ENCODE measurements at regions not wholly inside any gene's neighbourhood (a gene's known extent, or its start where the extent isn't known, plus 50 kb on each side); places are given as distances from the start of the nearest gene placed in this dataset.

- peak; percentile 61 for DNase-seq (ENCODE audit: low read depth, low spot score)
- Histone ChIP-seq H3K4me1 (ENCODE audit: control insufficient read depth, extremely low read depth, insufficient read depth, low read length) (peaks cover 4% of the 10 kb centered on the region), H3K36me3 (ENCODE audit: control insufficient read depth in 2 of 2, extremely low read depth in 1 of 2, insufficient read depth in 2 of 2, low read length in 2 of 2) (no peaks in the 10 kb centered on the region), H3K27ac (ENCODE audit: insufficient read depth, low read depth, low read length) (no peak overlapping the region), H3K79me2 (ENCODE audit: control insufficient read depth, insufficient read depth, low read length) (no peaks in the 10 kb centered on the region), H2AFZ (ENCODE audit: low read depth, low read length) (no peak overlapping the region), H3K9me1 (replicated peaks; ENCODE audit: control insufficient read depth, extremely low read depth, insufficient read depth, low read length) (peaks cover 2% of the 10 kb centered on the region), H3K4me2 (ENCODE audit: insufficient read depth, low read length) (peak overlapping the region; percentile 22), H4K20me1 (replicated peaks; ENCODE audit: control insufficient read depth, extremely low read depth, insufficient read depth, low read length) (no peaks in the 10 kb centered on the region), H3K9me3 (replicated peaks; ENCODE audit: control insufficient read depth, insufficient read depth, low read length) (no peaks in the 10 kb centered on the region), H3K27me3 (ENCODE audit: control insufficient read depth in 2 of 2, insufficient read depth in 2 of 2, low read length in 2 of 2) (no peaks in the 10 kb centered on the region), H3K4me3 (replicated peaks in 1 of 3; ENCODE audit: insufficient read depth in 1 of 3, low read depth in 1 of 3, low read length in 3 of 3) (no peak overlapping the region), H3K9ac (replicated peaks; ENCODE audit: extremely low read depth, insufficient read depth, low read length) (no peak overlapping the region)
- ChIA-PET POLR2A (no interaction called here), CTCF (no interaction called here)
- FAIRE-seq, result peak; percentile 76
- intact Hi-C loops (cut with micrococcal nuclease), result loop anchor here (2.0 to 10.0 kb wide), 3 partner anchors 332 to 775 kb away; no protein-coding TSS in a partner anchor
- dilution Hi-C loops (cut with MboI; ENCODE audit: extremely low pct_ligation_motif_present, low sequenced_read_pairs), result no loop called here
- no TSS peak for BruUV-seq (replicated peaks)
- no peak for TF ChIP-seq GATA2 (IDR thresholded peaks at IDR 0.05; ENCODE audit: insufficient read depth, insufficient read length, low read depth, low read length)
- TF ChIP-seq MAX (IDR thresholded peaks at IDR 0.05; ENCODE audit: insufficient read depth, insufficient read length), result no peak
- TF ChIP-seq FOS (IDR thresholded peaks at IDR 0.05; ENCODE audit: borderline replicate concordance, insufficient read depth, low read length), result peak; percentile 67
- peak; percentile 57 for TF ChIP-seq JUN (IDR thresholded peaks at IDR 0.05; ENCODE audit: borderline replicate concordance, insufficient read depth, insufficient read length, low read depth)
- no peak for TF ChIP-seq EZH2 (IDR thresholded peaks at IDR 0.05; ENCODE audit: borderline replicate concordance, low read depth, low read length, severe bottlenecking)
- no peak for TF ChIP-seq CTCF (IDR thresholded peaks at IDR 0.05; ENCODE audit: extremely low read depth in 1 of 2, insufficient read depth in 1 of 2, low read depth in 1 of 2, low read length in 2 of 2)
- no peak for TF ChIP-seq MYC (IDR thresholded peaks at IDR 0.05; ENCODE audit: low read depth, low read length)
- TF ChIP-seq POLR2AphosphoS5 (IDR thresholded peaks at IDR 0.05; ENCODE audit: insufficient read depth, low read depth, low read length), result no peak
- no peak for TF ChIP-seq POLR2A (IDR thresholded peaks at IDR 0.05; ENCODE audit: low read depth, low read length)
Measured at GRCh38 chr10:10499839-10500238, 517.8 kb upstream of the CELF2 start.

Measured in endothelial cell of umbilical vein (primary cell).